Choroid plexus epithelial cell (primary cell): ENCODE measurements at regions not wholly inside any gene's neighbourhood (a gene's known extent, or its start where the extent isn't known, plus 50 kb on each side); places are given as distances from the start of the nearest gene placed in this dataset.

ENCODE experiments used
- DNase-seq: peaks from one replicate; pipeline ENCODE4 v3.0.0-alpha.2; 2010; ENCODE audit warnings: low read depth
- H3K4me3 ChIP-seq: 2 replicates; pipeline ENCODE4 v1.5.1; 2011; ENCODE audit warnings: low read depth, mild to moderate bottlenecking, control low read depth, low read length, moderate library complexity
- CTCF ChIP-seq: conservative IDR thresholded peaks from 2 replicates; pipeline ENCODE4 v1.5.1; 2011; ENCODE audit warnings: low read depth, mild to moderate bottlenecking, control low read depth, inconsistent platforms, low read length, moderate library complexity

GRCh38 chr13:22194106-22194805, 523.4 kb downstream of the FGF9 start:
- TF ChIP-seq CTCF: no peak
- no peak for DNase-seq
- no peak overlapping the region for H3K4me3 ChIP-seq

- no peak overlapping the region for H3K4me3 ChIP-seq
- no peak for TF ChIP-seq CTCF
- no peak for DNase-seq
These were observed 524.9 kb downstream of the FGF9 start for GRCh38 chr13:22195726-22196125.

- no peak for TF ChIP-seq CTCF
- no peak for DNase-seq
- no peak overlapping the region for H3K4me3 ChIP-seq
These were observed 525.9 kb downstream of the FGF9 start for GRCh38 chr13:22196777-22197176.

- DNase-seq: no peak
These were observed 527.1 kb downstream of the FGF9 start for GRCh38 chr13:22198001-22198400.

GRCh38 chr13:22198641-22199217, 527.9 kb downstream of the FGF9 start:
- TF ChIP-seq CTCF: no peak
- no peak overlapping the region for H3K4me3 ChIP-seq
- DNase-seq: no peak

More at GRCh38 chr13:22198001-22198400, 527.1 kb downstream of the FGF9 start:
- no peak overlapping the region for H3K4me3 ChIP-seq
- no peak for TF ChIP-seq CTCF

GRCh38 chr13:22200440-22200839, 529.6 kb downstream of the FGF9 start:
- no peak for DNase-seq
- no peak for TF ChIP-seq CTCF
- H3K4me3 ChIP-seq: no peak overlapping the region
